HG03432 (cell line): ENCODE measurements at regions not wholly inside any gene's neighbourhood (a gene's known extent, or its start where the extent isn't known, plus 50 kb on each side); places are given as distances from the start of the nearest gene placed in this dataset.
"Not testable (repeated sequence)": the region's sequence is repeated elsewhere in the genome, so short reads cannot be mapped to it uniquely, and the experiment has no call there.

ENCODE experiments used
- ATAC-seq: cut with Tn5 transposase; IDR thresholded peaks from one replicate; pipeline ENCODE4 v1.9.1; 2021; ENCODE audit warnings: mild to moderate bottlenecking, moderate library complexity; ENCODE audit not compliant: unreplicated experiment

DNA sequence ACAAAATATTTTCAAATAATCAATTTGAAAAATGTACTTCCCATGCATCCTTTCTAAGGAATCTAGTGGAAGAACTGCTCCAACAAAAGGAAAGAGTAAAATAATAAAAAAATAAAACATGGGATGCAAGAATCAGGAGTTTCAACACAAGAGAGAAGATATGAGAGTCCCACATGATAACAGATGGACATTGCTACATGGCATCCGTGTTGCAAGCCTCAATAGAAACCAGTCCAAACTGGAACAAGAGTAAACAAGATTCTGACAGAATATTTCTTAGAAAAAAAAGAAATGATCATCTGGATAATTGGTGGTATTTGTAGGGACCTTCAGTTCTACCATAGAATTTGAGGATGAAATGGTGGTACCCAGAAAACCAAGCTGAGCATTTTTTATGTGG is 186.8 kb downstream of the FRK start:
- no peak for ATAC-seq

GRCh38 chr6:115870464-115870863 is 190.2 kb downstream of the FRK start:
- no peak for ATAC-seq

DNA sequence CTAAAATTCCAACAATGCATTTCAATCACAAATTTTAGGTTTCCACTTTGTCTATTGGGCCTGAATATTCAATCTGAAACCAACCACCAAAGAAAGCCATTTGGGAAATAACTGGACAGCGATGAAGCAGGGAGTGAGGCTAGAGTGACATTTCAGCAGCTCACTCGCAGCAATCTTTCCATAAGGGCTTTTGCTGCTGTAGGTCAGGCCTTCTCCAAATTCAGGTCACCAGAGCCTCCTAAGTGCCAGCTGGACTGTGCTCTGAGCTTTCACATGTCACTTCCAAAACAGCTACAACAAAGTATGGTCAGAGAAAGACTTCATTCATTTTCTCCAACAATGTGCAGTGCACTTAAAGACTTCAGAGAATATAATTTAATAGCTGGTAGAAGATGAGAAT is 194.8 kb downstream of the FRK start:
- ATAC-seq: no peak

DNA sequence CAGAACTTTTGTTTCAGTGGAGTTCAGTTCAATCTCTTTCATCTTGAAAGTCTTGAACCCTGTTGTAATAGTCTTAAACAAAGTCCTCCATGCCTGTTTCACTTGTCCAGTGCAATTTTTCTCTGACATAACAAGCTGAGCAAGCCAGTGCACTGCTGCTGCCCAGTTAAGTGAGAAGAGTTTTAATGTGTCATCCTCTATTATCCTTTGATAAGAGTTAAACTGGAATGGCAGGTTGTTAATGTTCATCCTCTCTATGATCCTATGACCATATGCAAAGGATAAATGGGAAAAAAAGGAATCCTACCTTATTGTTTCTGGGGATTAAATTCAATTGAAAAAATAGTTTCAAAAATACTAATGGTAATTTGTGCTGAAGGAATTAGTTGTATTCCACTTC is 197.5 kb downstream of the FRK start:
- no peak for ATAC-seq

DNA sequence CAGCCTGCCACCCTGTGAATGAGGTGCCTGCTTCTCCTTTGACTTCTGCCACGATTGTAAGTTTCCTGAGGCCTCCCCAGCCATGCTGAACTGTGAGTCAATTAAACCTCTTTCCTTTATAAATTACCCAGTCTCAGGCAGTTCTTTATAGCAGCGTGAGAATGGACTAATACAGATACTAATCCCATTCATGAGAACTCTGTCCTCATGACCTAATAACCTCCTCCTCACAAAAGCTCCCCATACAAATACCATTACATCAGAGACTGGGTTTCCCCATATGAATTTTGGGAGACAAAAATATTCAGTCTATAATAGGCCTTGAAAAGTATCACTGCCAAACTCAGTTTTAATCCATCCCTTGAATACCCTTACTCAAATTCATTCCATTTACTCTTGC is 199.0 kb downstream of the FRK start:
- ATAC-seq: not testable (repeated sequence)

DNA sequence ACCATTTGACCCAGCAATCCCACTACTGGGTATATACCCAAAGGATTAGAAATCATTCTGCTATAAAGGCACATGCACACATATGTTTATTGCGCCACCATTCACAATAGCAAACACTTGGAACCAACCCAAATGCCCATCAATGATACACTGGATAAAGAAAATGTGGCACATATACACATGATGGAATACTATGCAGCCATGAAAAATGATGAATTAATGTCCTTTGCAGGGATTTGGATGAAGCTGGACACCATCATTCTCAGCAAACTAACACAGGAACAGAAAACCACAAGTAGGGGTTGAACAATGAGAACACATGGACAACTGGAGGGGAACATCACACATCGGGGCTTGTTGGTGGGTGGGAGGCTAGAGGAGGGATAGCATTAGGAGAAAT is 201.1 kb downstream of the FRK start:
- ATAC-seq: not testable (repeated sequence)

DNA sequence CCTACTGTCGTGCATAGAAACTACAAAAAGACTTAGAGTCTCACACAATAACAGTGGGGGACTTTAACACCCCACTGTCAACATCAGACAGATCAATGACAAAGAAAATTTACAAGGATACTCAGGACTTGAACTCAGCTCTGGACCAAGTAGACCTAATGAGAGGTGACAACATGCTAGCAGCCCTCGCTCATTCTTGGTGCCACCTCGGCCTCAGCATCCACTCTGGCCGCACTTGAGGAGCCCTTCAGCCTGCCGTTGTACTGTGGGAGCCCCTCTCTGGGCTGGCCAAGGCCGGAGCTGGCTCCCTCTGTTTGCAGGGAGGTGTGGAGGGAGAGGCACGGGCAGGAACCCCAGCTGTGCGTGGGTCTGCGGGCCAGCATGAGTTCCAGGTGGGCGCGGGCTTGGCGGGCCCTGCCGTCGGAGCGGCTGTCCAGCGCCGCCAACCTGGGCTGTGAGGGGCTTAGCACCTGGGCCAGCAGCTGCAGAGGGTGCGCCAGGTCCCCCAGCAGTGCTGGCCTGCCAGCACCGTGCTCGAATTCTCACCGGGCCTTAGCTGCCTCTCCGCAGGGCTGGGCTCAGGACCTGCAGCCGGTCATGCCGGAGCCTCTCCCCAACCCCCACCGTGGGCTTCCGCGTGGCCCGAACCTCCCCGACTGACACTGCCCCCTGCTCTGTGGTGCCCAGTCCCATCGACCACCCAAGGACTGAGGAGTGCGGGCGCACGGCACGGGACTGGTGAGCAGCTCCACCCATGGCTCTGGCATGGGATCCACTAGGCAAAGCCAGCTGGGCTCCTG is 205.6 kb downstream of the FRK start:
- no peak for ATAC-seq

GRCh38 chr6:115847671-115848070 is 213.0 kb downstream of the FRK start:
- ATAC-seq: peak; percentile 43

GRCh38 chr6:115843945-115844344 is 216.7 kb downstream of the FRK start:
- no peak for ATAC-seq

- no peak for ATAC-seq
These were observed 218.4 kb downstream of the FRK start for GRCh38 chr6:115842338-115842737.

- no peak for ATAC-seq
These were observed 221.0 kb downstream of the FRK start for GRCh38 chr6:115839583-115840181.

- peak; percentile 93 for ATAC-seq
These were observed 221.8 kb downstream of the FRK start for GRCh38 chr6:115838763-115839401.

DNA sequence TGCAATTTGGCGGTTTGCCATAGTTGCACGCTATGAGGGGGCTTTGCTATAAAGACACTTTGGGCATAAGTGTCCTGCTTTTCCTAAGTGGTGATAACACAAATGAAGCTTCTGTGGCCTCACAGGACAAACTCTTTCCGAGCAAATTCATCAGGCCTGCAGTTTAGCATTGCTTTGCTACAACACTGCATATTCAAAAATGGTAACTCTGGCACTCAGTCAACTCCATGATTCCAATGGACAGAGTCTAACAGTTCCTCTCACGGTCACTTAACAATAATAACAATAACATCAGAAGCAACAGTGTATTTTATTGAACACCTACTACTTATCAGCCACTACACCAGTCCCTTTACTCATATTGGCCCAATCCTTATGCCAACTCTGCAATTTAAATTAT is 222.5 kb downstream of the FRK start:
- no peak for ATAC-seq

DNA sequence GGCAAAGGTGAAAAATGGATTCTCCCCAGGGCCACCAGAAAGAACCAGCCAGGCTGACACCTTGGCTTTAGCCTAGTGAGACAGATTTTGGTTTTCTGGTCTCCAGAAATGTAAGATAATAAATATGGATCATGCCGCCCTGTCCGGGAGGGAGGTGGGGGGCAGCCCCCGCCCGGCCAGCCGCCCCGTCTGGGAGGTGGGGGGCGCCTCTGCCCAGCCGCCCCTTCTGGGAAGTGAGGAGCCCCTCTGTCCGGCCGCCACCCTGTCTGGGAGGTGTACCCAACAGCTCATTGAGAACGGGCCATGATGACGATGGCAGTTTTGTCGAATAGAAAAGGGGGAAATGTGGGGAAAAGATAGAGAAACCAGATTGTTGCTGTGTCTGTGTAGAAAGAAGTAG is 224.3 kb downstream of the FRK start:
- not testable (repeated sequence) for ATAC-seq

- ATAC-seq: no peak
These were observed 225.4 kb downstream of the FRK start for GRCh38 chr6:115835314-115835713.

- not testable (repeated sequence) for ATAC-seq
These were observed 226.1 kb downstream of the FRK start for GRCh38 chr6:115834542-115834941.

- no peak for ATAC-seq
These were observed 227.9 kb downstream of the FRK start for GRCh38 chr6:115832786-115833185.

- no peak for ATAC-seq
These were observed 228.5 kb downstream of the FRK start for GRCh38 chr6:115832186-115832585.

DNA sequence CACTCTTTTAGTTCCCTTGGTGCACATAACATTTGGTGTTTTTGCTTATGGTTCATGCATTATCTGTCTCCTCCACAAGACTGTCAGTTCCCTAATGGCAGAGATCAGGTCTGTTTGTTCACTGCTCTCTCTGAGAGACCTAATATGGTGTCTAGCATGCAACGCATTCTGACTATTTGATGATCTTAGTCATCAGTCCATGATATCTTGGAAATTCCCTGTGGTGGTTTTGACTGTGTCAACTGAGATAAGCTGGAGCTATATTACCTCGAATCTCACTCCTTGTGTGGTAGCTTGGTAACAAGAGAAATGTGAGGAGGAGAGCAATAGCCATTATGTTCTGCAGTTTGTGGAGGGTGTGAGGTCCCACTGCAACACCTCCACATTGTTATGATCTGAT is 229.8 kb downstream of the FRK start:
- ATAC-seq: peak; percentile 71

- no peak for ATAC-seq
These were observed 238.9 kb downstream of the FRK start for GRCh38 chr6:115821798-115822197.

- ATAC-seq: no peak
These were observed 241.2 kb downstream of the FRK start for GRCh38 chr6:115819506-115819905.

DNA sequence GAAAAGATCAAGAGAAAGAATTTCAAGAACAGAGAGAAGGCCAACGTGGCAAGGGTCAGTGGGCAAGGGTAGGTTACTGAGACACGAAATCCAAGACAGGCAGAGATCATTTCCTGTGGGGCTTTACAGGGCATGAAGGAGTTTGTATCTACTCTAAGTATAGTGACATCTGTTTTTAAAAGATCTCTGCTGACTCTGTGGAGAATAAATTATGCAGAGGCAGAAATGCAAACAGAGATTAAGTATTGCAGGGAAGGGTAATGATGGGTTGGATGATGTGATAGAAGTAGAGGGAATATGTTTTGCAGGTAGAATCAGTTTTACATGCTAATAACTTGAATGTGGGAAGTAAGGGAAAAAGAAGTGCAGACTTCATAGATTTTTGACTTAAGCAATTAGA is 243.5 kb downstream of the FRK start:
- ATAC-seq: no peak
